HG03469 (cell line): ENCODE measurements at regions not wholly inside any gene's neighbourhood (a gene's known extent, or its start where the extent isn't known, plus 50 kb on each side); places are given as distances from the start of the nearest gene placed in this dataset.

ENCODE experiments used
- ATAC-seq: cut with Tn5 transposase; IDR thresholded peaks from one replicate; pipeline ENCODE4 v1.9.1; 2021; ENCODE audit warnings: mild to moderate bottlenecking, moderate library complexity, moderate number of reproducible peaks; ENCODE audit not compliant: unreplicated experiment

DNA sequence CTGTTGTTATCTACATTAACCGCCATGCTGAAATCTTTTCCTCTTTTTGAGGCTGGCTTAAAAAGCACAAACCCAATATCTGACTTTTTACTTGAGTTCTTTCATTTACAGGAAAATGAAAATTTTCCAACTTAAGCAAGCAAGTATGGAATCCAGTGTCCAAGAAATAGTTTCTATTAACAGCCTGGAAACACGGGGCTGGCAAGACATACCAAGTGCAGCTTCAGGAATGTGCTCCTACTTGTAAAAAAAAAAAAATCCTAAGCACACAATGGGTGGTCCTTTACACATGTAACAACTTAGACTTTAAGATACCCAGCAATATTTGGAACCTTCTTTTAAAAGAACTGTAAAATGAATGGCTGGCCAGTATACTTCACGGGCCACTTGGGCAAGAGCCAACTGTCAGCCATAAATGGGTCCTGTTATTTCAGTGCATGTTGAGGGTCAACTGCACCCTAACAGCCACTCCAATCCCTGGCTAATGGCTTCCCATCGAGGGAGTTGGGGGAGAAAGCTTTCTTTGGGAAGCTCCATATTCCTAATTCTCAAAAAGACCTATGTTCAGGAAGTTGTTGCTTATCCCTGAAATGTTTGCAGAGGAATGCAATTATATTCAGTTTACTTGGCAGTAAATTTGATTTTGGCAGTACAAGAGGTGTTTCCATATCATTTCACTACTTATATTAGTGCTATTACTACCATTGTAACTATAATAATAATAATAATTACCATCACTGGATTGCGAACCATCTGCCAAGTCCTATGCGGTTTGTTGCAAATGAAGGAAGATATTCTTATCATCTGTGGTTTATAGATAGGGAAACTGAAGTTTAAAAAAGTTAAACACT, 236.4 kb upstream of the TMEM72 start:
- ATAC-seq, result no peak

DNA sequence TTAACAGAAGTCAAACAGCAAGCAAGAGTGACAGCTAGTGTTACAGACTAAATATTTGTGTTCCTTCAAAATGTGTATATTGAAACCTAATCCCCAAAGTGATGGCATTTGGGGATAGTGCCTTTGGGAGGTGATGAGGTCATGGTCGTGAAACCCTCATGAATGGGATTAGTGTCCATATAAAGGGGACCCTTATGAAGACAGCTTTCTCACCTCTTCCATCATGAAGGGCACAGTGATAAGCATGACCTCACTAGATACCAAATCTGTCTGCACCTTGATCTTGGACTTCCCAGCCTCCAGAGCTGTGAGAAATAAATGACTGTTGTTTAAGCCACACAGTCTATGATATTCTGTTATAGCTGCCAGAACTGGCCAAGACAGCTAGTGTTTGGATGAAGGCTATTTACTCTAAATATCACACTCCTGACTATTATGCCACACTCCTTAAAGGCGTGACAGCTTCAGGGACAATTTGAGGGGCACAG, 235.7 kb upstream of the TMEM72 start:
- no peak for ATAC-seq

- no peak for ATAC-seq
These were observed 230.4 kb upstream of the TMEM72 start for GRCh38 chr10:44680764-44681163.

DNA sequence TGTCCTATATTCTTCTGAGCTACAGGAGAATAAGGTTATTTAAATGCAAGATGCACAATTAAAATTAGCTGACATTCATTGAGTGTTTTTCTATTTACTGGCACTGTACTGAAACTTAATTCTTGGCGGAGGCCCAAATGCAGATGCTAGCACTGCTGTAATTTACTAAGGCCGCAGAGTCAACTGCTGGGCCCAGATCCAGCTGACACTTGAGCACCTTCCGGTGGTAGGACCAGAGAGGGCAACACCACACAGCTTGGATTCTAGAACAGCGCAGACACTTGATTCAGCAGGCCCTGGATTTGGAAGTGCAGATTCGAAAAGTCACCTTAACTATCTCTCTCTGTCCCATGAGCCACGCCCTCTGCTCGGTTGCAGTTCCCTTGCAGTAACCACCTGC, 228.6 kb upstream of the TMEM72 start:
- ATAC-seq, result no peak

DNA sequence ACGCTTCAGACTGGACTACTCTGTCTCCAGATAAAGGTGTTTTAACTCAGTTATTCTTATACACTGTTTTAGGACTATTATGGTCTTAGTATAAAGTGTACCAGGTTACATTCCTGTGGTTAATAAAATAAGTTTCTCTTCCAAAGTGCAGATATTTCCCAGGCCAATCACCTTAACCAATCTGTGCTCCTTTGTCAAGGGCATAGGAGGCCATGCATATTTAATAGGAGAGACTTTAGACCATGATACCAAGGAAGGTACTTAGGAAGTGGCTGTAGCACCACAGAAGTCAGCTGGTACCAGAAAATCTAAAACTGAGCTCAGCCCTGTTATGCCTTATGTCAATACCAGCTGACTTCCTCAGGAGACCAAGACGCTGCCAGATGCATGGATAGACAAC, 226.5 kb upstream of the TMEM72 start:
- no peak for ATAC-seq

GRCh38 chr10:44685220-44685619, 225.9 kb upstream of the TMEM72 start:
- no peak for ATAC-seq

GRCh38 chr10:44685747-44686146, 225.4 kb upstream of the TMEM72 start:
- no peak for ATAC-seq

DNA sequence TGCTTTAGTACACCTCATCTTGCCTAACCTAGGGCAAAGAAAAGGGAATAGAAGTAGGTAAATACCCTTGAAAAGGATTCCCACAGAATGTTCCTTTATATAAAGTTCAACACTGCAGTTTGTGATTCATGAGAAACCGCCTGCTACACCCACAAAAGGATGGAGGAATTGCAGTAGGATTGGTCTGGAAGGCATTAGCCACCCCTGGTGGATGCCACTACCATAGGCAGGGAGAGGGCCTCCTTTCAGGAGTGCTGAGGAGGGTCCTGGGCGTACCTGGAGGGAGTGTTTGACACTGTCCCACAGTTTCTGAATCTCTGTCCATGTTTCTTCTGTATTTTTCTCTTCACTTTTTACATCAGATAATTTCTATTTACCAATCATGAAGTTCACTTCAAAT, 221.8 kb upstream of the TMEM72 start:
- no peak for ATAC-seq

GRCh38 chr10:44696496-44696895, 214.6 kb upstream of the TMEM72 start:
- no peak for ATAC-seq

DNA sequence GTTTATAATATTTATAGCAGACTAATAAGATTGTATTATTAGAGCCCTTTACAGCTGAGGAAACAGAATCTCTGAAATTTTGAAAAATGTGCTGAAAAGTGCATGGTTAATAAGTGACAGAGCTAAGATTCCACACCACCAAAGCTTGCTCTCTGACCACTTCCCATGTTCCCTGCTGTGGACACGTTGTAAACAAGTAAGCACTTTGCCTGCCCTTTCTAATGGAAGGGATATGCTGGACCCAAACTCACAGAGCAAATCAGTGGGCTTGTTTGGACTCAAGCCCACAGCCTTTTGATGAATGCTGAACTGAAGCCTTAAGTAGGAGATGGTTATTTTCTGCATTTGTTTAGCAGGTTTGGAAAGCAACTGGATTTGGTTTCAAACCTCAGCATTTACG, 214.0 kb upstream of the TMEM72 start:
- ATAC-seq, result no peak

DNA sequence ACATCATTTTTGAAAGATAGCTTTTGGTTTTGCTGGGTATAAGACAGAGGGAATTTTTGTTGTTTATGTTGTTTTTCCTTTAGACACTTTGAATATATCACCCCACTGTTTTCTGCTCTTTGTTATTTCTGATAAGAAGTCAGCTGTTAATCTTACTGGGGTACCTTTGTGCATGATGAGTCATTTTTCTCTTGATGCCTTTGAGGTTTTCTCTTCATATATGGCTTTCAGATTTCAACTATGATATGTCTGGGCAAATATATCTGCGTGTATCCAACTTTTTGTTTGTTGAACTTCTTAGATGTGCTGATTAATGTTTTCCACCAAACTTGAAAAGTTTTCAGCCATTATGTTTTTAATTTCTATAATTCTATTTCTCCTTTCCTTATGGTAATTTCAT, 208.6 kb upstream of the TMEM72 start:
- no peak for ATAC-seq

GRCh38 chr10:44703241-44704155, 207.6 kb upstream of the TMEM72 start:
- no peak for ATAC-seq

DNA sequence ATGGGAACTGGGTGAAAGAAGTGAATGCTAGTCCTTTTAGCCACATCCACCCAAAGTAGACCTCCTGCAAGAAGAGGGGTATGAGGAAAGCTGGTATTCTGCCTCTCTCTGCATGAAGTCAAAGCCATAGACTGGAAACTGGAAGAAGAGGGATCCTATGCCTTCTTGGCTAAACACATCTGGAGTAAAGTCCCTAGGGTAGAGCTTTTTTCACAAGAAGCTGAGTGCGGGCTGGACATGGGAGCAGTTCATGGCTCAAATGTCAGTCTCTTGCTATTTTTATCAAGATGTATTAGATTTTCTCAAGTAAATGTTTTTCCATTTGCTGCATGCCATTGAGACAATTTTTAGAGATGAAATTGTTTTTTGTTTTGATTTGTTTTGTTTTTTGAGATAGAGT, 206.5 kb upstream of the TMEM72 start:
- no peak for ATAC-seq

DNA sequence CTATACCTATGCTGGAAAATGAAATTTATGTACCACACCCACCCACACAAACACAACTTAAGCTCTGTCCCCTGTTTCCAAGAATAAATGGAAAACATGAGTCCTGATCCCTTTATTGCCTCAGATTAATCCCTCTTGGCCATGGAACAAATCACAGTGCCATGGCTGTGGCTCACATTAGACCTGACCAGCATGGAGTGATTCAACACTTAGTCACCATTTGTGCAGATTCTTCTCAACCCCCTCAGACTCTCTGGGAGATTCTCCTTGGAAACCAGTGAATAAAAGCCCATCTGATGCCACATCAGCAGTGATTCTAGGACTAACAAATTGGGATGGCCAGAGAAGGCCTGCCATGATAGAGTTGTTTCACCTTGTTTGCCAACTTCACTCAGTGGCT, 204.4 kb upstream of the TMEM72 start:
- no peak for ATAC-seq

- ATAC-seq, result no peak
These were observed 197.8 kb upstream of the TMEM72 start for GRCh38 chr10:44713307-44713706.

DNA sequence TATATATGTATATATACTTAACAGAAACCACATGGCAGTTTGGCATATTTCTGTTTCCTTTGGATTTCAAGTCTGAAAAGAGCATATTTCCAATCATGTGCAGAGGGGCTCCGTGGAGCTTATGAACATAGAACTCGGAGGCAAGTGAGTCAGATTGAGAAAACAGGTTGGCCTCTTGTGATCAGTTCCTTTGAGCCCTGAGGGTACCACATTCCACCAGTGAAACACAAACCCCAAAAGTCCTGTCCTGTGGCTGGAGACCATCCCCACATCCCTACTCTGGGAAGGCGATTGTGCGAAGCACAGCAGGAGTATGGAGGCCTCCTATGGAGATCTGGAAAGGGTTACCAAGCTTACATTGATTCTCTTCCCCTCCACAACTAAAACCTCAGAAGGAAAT, 196.7 kb upstream of the TMEM72 start:
- ATAC-seq, result no peak

DNA sequence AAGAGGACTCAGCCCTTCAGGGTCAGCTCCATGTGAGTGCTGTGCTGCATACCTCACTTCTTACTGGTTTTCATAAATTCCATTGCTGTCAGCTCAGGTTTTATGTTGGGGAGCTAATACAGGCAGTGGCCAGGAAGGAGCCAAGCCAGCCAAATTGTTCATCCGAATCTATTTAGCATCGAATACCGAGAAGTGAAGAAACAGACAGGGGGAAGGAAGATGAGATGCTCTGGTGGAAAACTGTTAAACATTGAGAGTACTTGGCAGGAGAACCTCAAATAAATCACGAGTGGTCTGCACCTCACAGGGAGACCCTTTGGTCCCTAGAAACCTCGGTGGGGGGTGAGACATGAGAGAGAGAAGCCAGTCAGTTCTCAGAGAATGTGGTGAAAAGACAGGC, 196.0 kb upstream of the TMEM72 start:
- ATAC-seq, result no peak

DNA sequence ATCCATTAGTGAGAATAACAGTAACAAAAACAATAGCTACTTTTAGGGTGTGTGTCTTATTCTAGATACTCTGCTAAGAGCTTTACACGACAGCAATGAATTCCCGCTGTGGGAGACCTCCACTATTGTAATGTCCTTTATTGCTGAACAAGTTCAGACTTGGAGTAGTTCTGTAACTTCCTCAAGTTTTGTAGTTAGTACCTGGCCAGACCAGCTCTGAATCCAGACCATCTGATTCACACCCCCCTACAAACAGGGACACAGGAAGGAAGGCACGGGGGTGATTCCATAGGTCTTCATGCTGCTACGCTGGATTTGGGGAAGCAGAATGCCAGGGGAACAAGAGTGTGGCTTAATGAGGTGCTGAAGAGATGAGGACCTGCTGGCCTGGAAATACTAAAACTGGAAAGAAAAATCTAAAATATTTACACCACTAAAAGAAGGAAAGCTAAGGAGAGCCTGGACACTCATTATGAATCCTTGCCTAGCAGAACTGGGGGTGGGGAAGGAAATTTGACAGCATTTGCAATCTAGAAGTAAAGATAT, 194.6 kb upstream of the TMEM72 start:
- no peak for ATAC-seq

DNA sequence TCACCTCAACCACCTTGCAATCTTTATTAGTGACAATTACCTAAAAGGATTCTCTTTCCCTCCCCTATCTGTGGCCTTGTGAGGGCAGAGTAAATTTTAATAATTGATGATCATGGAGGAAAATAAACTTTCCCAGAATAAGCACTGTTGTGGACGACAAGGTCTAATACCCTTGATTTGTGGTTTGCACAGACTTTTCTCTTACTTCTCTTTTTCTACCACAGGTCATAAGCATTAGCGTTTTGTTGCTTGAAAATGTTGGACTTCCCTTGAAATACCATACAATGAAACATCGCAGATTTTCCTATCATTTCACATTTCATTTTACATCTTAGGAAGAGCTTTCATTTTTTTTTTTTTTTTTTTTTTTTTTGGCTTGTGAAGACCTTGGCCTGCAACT, 188.1 kb upstream of the TMEM72 start:
- ATAC-seq, result peak; percentile 27

GRCh38 chr10:44723619-44724325, 187.4 kb upstream of the TMEM72 start:
- ATAC-seq, result no peak
